Left ventricle myocardium inferior (tissue), 1 donor: ENCODE measurements at regions not wholly inside any gene's neighbourhood (a gene's known extent, or its start where the extent isn't known, plus 50 kb on each side); places are given as distances from the start of the nearest gene placed in this dataset.
"Not testable (repeated sequence)": the region's sequence is repeated elsewhere in the genome, so short reads cannot be mapped to it uniquely, and the experiment has no call there.

Experiments used
- DNase-seq: peaks from one replicate; pipeline ENCODE4 v3.0.0-alpha.2; 2020
- H3K27ac ChIP-seq: fragments of 200-600 bp; replicated peaks from 2 replicates; pipeline ENCODE4 v1.8.0; 2021
- H3K27me3 ChIP-seq: fragments of 200-600 bp; 2 replicates; pipeline ENCODE4 v1.8.0; 2021; ENCODE audit warnings: low read depth
- H3K36me3 ChIP-seq: fragments of 200-600 bp; 2 replicates; pipeline ENCODE4 v1.8.0; 2021
- H3K4me1 ChIP-seq: fragments of 200-600 bp; 2 replicates; pipeline ENCODE4 v1.8.0; 2021
- H3K4me3 ChIP-seq: fragments of 200-600 bp; 2 replicates; pipeline ENCODE4 v1.8.0; 2021; ENCODE audit warnings: mild to moderate bottlenecking, moderate library complexity
- H3K9me3 ChIP-seq: fragments of 200-600 bp; replicated peaks from 2 replicates; pipeline ENCODE4 v1.8.0; 2021
- intact Hi-C: fragments of 100-400 bp; cut with micrococcal nuclease; formaldehyde crosslinking; loops from one replicate; pipeline ENCODE4 v1.11.0; 2022
- TF ChIP-seq, protein P1 (sequence below): fragments of 200-600 bp; IDR thresholded peaks from 2 replicates; pipeline ENCODE4 v1.8.0; 2021; ENCODE audit warnings: antibody characterized with exemption, mild to moderate bottlenecking, borderline replicate concordance
- donor health status: DM: no; HTN: yes; CAD: no; lungs with severe emphysema.

GRCh38 chr6:153984811-153985210 lies 54.2 kb upstream of the OPRM1 start:
- H3K27ac ChIP-seq: no peak overlapping the region
- H3K4me1 ChIP-seq: no peaks in the 10 kb centered on the region
- H3K27me3 ChIP-seq: no peaks in the 10 kb centered on the region
- TF ChIP-seq, protein P1, sequence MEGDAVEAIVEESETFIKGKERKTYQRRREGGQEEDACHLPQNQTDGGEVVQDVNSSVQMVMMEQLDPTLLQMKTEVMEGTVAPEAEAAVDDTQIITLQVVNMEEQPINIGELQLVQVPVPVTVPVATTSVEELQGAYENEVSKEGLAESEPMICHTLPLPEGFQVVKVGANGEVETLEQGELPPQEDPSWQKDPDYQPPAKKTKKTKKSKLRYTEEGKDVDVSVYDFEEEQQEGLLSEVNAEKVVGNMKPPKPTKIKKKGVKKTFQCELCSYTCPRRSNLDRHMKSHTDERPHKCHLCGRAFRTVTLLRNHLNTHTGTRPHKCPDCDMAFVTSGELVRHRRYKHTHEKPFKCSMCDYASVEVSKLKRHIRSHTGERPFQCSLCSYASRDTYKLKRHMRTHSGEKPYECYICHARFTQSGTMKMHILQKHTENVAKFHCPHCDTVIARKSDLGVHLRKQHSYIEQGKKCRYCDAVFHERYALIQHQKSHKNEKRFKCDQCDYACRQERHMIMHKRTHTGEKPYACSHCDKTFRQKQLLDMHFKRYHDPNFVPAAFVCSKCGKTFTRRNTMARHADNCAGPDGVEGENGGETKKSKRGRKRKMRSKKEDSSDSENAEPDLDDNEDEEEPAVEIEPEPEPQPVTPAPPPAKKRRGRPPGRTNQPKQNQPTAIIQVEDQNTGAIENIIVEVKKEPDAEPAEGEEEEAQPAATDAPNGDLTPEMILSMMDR: no peak
- intact Hi-C loops: no loop called here
- no peak overlapping the region for H3K4me3 ChIP-seq
- DNase-seq: no peak
- H3K36me3 ChIP-seq: no peaks in the 10 kb centered on the region
- no peaks in the 10 kb centered on the region for H3K9me3 ChIP-seq

GRCh38 chr6:153980171-153980570 lies 58.9 kb upstream of the OPRM1 start:
- DNase-seq: no peak
- no peak overlapping the region for H3K4me3 ChIP-seq
- H3K4me1 ChIP-seq: no peaks in the 10 kb centered on the region
- TF ChIP-seq, protein P1: no peak
- no peaks in the 10 kb centered on the region for H3K27me3 ChIP-seq
- no peaks in the 10 kb centered on the region for H3K9me3 ChIP-seq
- intact Hi-C loops: no loop called here
- H3K36me3 ChIP-seq: no peaks in the 10 kb centered on the region
- no peak overlapping the region for H3K27ac ChIP-seq

DNA sequence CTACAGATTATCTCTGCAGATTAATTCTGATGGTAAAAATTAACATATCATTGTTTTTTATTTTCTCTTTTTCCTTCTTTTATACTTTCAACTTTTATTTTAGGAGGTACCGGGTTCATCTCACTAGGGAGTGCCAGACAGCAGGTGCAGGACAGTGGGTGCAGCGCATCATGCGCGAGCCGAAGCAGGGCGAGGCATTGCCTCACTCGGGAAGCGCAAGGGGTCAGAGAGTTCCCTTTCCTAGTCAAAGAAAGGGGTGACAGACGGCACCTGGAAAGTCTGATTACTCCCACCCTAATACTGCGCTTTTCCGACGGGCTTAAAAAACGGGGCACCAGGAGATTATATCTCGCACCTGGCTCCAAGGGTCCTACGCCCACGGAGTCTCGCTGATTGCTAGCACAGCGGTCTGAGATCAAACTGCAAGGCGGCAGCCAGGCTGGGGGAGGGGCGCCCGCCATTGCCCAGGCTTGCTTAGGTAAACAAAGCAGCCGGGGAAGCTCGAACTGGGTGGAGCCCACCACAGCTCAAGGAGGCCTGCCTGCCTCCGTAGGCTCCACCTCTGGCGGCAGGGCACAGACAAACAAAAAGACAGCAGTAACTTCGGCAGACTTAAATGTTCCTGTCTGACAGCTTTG lies 60.0 kb upstream of the OPRM1 start:
- DNase-seq, H3K27ac ChIP-seq, H3K27me3 ChIP-seq, H3K4me1 ChIP-seq, H3K9me3 ChIP-seq, H3K4me3 ChIP-seq, intact Hi-C loops, H3K36me3 ChIP-seq: not testable (repeated sequence)

- H3K27ac ChIP-seq: no peak overlapping the region
These were observed 61.9 kb upstream of the OPRM1 start for GRCh38 chr6:153976921-153977693.

DNA sequence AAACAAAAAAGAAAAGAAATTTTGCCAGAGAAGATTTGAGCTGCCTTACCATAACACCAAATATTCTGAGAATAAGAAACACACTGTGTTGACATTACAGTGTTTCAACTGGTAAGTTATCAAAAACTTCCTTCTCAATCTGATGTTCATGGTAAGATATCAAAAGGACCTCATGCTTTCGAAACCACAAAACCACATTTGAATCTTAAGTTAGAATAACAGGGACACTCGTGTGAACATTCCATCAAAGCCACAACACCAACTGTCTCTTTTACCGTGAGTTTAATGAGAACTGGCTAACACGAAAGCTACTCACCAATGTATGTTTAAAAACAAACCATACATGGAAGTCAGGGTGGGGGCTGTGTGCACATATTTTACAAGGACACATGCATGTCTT lies 73.0 kb upstream of the OPRM1 start:
- no peaks in the 10 kb centered on the region for H3K9me3 ChIP-seq
- H3K36me3 ChIP-seq: no peaks in the 10 kb centered on the region
- H3K4me1 ChIP-seq: no peaks in the 10 kb centered on the region
- TF ChIP-seq, protein P1: no peak
- H3K27me3 ChIP-seq: no peaks in the 10 kb centered on the region
- H3K4me3 ChIP-seq: no peak overlapping the region
- no peak for DNase-seq
- intact Hi-C loops: no loop called here
- H3K27ac ChIP-seq: no peak overlapping the region

More at GRCh38 chr6:153976921-153977693, 61.9 kb upstream of the OPRM1 start:
- Histone ChIP-seq H3K9me3 (no peaks in the 10 kb centered on the region), H3K36me3 (no peaks in the 10 kb centered on the region), H3K4me3 (no peak overlapping the region), H3K27me3 (no peaks in the 10 kb centered on the region), H3K4me1 (no peaks in the 10 kb centered on the region)
- TF ChIP-seq, protein P1: no peak
- DNase-seq: no peak
- intact Hi-C loops: no loop called here

DNA sequence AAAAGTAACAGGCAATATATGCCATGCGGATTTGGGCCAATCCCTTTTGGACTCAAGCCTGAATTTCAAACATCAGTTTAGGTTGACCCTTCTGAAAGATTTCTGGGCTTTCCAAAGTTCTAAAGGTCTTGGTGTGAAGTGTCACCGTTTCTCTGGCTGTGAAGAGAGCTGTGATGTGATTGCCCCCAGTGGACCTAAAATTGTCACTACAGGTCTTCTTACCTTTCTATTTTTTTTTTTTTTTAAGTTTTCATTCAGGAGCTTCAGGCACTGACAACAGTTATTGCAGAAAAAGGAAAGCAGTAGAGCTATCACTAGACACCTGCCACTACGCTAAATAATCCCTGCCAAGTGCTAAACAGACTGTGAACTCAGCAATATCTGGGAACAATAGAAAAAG lies 75.7 kb upstream of the OPRM1 start:
- Histone ChIP-seq H3K9me3 (no peaks in the 10 kb centered on the region), H3K4me3 (no peak overlapping the region), H3K27ac (no peak overlapping the region), H3K36me3 (no peaks in the 10 kb centered on the region), H3K27me3 (no peaks in the 10 kb centered on the region), H3K4me1 (no peaks in the 10 kb centered on the region)
- intact Hi-C loops: no loop called here
- no peak for DNase-seq
- TF ChIP-seq, protein P1: no peak
